GM20000 (cell line): ENCODE measurements at regions not wholly inside any gene's neighbourhood (a gene's known extent, or its start where the extent isn't known, plus 50 kb on each side); places are given as distances from the start of the nearest gene placed in this dataset.

Experiments
- DNase-seq: peaks from one replicate; pipeline ENCODE4 v3.0.0; 2012; ENCODE audit warnings: low spot score
- CTCF ChIP-seq: IDR thresholded peaks from 2 replicates; pipeline ENCODE4 v1.5.1; 2012; ENCODE audit warnings: mild to moderate bottlenecking, control low read depth; ENCODE audit errors: extremely low read depth, missing control alignments

DNA sequence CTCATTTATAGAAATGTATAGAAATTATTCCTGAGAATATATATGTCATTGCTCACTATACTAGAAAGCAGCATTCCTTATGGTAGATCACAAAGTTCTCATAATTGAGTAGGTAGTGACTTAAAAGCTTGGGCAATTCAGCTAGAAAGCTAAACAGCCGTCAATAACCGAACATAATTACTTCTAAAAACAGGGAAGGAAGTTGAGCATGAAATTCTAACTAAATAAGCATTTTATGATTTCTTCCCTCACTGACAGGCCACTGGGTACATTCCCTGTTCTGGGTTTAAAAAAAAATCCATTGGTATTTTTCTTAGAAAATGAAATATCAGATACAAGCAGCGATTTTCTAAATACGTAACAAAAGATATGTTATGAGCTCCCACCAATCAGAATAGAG lies 91.1 kb upstream of the DAB2 start:
- DNase-seq, result no peak
- TF ChIP-seq CTCF, result no peak

GRCh38 chr5:39513236-39513635 lies 88.5 kb upstream of the DAB2 start:
- no peak for TF ChIP-seq CTCF
- no peak for DNase-seq

DNA sequence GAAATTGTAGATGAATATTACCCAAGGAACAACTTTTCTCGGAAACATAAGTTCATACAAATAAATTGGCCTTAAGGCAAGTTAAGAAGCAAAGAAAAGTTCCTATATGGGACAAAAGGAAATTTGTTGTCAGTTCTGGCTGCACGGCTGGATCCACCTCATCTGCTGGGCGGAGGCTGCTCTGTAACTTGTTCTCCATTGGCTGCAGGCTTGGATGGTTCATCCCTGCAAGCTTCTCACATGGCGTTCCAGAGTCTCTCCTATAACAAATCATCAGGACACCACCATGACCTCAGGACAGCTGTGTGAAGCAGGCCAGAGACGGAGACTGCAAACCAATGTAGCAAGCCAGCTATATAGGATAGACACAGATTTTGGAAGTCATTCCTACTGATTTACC lies 81.4 kb upstream of the DAB2 start:
- DNase-seq, result no peak
- TF ChIP-seq CTCF, result no peak

- no peak for TF ChIP-seq CTCF
- no peak for DNase-seq
Observed at GRCh38 chr5:39505791-39506190, 81.0 kb upstream of the DAB2 start.

DNA sequence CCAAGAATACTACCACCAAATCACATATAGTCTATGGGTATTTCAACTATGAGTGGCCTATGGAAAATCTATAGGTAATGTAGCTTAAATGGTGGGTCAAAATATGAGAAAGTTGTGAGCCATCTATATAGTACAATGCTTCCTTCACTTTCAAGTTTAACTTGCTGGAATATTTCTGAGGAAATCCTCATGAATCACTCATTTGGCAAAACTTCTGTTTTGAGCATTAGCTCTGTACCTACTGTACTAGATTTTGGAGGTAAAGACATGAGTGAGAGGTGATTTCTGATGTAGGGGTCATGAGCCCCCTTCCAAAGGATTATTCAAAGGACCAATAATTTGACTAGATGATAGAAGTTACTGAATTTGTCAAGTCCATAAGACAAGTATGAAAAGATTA lies 80.6 kb upstream of the DAB2 start:
- no peak for DNase-seq

DNA sequence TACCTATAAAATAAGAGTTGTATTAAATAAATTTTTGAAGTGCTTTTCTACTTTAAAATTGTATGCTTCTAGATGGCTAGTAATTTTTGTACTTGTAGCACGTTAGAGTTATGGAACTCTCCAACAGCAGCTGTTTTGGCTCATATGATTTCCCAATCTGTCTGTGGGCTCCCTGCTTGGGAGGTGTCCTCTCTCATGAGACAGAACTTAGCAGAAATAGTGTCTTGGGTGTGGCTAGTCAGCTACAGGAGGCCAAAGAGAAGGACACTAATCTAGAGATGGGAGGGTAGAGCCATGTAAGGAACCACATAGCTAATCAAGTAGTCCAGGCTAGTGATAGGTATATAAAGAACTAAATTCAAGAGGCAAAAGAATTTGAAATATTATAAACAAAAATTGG lies 78.4 kb upstream of the DAB2 start:
- DNase-seq, result no peak
- no peak for TF ChIP-seq CTCF

More for the DNA sequence above, 80.6 kb upstream of the DAB2 start:
- no peak for TF ChIP-seq CTCF

- no peak for TF ChIP-seq CTCF
- no peak for DNase-seq
Observed at GRCh38 chr5:39502704-39503103, 77.9 kb upstream of the DAB2 start.
